GM18907 (cell line): ENCODE measurements at regions not wholly inside any gene's neighbourhood (a gene's known extent, or its start where the extent isn't known, plus 50 kb on each side); places are given as distances from the start of the nearest gene placed in this dataset.

Source experiments
- ATAC-seq: cut with Tn5 transposase; IDR thresholded peaks from one replicate; pipeline ENCODE4 v1.9.1; 2021; ENCODE audit warnings: mild to moderate bottlenecking, moderate library complexity; ENCODE audit not compliant: unreplicated experiment

- ATAC-seq, result no peak
These were observed 347.7 kb downstream of the GLRX3 start for GRCh38 chr10:130483691-130484467.

DNA sequence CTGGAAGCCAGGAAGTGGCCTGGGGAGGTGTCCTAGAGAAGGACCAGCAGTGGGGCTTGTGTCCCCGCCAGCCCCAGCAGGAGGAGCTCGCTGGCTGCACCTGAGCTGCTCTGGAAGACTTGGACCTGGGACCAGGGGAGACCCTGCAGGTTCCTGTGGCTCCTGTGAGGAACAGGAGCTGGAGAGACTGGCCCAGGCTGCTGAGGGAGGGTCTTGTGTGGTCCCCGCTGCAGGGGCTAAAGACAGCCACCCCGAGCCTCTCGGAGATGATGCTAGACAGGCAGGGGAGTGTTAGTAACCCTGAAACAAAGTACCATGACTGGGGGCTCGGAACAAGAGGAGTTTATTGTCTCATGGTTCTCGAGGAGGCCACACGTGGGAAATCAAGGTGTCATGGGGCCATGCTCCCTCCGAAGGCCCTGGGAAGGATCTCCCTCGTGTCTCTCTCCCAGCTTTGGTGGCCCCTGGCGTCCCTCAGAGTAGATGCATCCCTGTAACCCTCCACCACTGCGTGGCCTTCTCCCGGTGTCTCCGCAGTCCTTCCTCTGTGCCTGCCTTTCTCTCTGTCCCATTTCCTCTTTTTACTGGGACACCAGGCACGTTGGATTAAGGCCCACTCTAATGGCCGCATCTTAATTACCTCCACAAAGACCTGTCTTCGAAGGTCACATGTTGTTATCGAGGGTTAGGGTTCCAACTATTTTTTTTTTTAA is 348.4 kb downstream of the GLRX3 start:
- no peak for ATAC-seq

- ATAC-seq, result no peak
These were observed 349.2 kb downstream of the GLRX3 start for GRCh38 chr10:130485236-130485957.

DNA sequence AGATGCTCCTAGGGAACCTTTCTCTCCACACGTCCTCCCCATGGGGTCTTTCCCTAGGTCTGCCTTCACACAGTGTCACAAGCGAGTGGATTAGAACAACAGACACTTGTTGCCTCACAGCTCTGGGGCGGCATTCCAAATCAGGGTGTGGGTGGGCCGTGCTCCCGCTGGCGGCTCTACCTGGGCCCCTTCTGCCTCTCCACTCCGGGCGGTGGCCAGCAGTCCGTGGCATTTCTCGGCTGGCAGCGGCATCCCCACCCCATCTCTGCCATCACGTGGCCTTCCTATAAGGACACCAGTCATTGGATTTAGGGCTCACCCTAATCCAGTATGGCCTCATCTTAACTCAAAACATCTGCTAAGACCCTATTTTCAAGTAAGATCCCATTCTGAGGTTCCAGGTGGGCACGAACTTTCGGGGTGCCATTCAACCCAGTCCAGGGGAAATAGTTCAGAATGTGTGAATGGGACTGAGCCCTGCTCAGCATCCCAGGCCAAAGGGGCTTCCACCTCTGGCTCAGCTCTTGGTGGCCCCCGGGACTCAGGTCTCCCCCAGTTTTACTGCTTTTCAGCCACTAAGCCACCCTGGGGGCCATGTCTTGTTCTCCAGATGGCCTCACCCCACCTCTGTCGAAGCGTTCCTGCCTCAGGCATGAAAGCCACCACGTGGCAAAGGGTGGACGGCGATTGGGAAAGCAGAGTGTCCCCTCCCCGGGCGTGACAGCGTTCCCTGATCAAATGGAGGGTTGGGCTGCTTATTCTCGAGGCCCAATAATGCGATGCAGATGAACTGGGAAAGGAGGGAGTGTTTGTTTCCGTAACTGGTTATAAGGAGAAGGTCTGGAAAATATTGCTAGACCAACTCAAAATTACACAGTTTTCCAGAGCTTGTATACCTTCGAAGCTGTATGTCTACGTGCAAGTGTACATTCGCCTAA is 350.0 kb downstream of the GLRX3 start:
- no peak for ATAC-seq

GRCh38 chr10:130486906-130487305 is 350.7 kb downstream of the GLRX3 start:
- no peak for ATAC-seq

GRCh38 chr10:130487566-130487965 is 351.4 kb downstream of the GLRX3 start:
- no peak for ATAC-seq

DNA sequence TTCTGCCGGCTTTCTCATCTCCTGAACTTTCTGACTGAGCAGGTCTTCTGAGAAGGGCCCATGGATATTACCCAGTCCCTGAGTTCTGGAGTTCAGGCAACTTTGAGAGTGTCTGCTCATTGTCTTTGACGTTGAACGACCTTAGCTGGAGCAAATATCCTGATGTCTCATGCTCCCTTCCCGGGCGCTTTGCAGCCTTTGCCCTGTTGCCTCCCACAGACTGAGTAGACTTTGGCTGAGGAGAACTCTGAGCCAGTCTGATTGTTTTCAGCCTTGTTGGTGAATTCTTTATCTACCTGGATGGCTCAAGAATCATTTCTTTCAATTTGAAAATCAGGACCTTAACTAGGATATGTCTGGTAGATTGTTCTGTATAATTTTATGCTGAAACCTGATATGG is 353.7 kb downstream of the GLRX3 start:
- ATAC-seq, result no peak

DNA sequence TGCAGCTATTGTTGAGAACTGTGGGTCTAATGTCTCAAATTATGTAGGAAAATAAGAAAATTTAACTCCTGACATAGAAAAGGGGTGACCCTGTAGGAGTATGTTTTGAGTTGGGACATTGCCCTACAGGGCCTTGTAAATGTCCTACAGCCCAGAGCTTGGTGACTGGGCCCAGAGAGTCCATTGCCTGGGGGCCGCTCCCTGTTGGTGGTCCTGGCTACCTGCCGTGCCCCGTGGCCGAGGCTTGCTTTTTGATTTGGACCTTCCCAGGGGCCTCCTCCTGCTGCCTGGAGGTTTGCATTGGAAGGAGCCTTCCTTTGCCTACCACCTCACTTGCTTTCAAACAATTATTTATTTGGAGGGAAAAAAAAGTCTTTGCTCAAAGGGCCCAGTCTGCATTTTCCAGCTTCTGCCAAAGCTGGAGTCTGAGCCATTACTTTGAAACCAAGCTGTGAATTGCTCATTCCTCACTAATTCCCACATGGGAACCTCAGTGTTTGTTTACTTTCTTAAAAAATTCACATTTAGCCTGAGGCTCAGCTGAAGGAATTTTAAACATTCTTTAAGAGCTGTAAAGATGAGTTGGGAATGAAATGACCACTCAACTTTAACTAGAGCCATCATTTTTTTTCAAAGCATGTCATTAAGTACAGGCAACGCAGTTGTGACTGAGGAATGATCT is 355.0 kb downstream of the GLRX3 start:
- ATAC-seq, result no peak

DNA sequence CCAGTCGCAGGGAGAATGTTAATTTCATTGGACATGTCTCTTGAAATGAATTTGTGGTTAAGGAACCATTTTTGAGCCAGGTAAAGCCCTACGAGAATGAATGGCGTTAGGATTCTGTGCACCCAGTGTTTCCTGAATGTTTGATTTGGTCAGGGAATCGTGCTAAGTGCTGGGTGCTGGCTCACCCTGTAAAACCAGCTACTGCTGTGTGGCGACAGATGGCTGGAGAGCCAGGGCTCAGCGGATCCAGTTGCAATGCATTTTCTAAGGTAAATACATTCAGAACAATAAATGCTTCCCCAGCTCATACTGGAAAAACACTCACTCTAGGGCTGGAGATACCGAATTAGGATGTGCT is 355.5 kb downstream of the GLRX3 start:
- ATAC-seq, result no peak

- ATAC-seq, result no peak
These were observed 356.2 kb downstream of the GLRX3 start for GRCh38 chr10:130492266-130492934.

GRCh38 chr10:130493021-130493420 is 356.8 kb downstream of the GLRX3 start:
- no peak for ATAC-seq

GRCh38 chr10:130493446-130494145 is 357.4 kb downstream of the GLRX3 start:
- ATAC-seq, result no peak

- no peak for ATAC-seq
These were observed 359.1 kb downstream of the GLRX3 start for GRCh38 chr10:130495116-130495862.

- no peak for ATAC-seq
These were observed 359.9 kb downstream of the GLRX3 start for GRCh38 chr10:130495891-130496636.

DNA sequence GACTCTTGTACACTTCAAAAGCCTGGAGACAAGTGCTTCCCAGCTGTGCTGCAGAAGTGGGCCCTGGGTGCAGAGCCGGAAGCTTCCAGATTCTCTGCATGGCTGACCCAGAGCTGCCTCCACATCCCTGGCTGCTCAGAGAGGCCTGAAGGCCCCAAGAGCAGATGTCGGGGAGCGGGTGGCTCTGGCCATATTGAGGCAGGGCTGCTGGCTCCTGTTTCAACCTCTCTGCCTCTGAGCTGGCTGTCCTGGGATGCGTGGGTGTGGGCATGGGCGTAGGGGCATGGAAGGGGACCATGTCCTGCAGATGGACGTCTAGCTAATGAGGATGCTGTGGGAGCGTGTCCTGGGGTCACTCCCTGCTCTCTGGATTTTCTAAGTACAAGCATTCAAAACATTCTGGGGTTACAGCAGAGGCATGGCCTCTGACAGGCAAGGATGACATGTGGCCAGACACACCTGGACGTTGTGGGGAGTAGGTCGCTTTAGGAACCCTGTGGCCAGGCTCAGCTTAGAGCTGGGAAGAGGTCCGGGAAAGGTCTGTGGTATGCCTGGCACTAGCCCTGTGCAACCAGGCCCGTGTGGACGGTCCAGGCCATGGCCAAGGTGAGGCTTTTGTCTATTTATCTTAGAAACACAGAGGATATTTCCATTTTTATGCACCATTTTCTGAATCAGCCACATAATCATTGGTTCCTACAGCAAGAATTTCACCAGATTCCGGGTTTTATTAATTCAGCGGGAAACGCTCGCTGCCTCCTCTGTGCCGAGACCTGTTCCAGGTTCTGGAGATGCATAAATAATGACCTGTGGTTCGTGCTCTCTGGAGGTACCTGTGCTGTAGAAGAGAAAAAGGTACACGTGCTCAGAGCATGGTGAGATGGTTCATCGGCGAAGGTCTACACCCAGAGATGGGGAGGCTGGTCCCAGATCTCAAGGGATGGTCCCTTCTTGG is 361.1 kb downstream of the GLRX3 start:
- no peak for ATAC-seq

- ATAC-seq, result no peak
These were observed 361.9 kb downstream of the GLRX3 start for GRCh38 chr10:130498042-130498441.

GRCh38 chr10:130498934-130499333 is 362.7 kb downstream of the GLRX3 start:
- no peak for ATAC-seq
